ENCODE measurements at regions not wholly inside any gene's neighbourhood (a gene's known extent, or its start where the extent isn't known, plus 50 kb on each side); places are given as distances from the start of the nearest gene placed in this dataset.

DNA sequence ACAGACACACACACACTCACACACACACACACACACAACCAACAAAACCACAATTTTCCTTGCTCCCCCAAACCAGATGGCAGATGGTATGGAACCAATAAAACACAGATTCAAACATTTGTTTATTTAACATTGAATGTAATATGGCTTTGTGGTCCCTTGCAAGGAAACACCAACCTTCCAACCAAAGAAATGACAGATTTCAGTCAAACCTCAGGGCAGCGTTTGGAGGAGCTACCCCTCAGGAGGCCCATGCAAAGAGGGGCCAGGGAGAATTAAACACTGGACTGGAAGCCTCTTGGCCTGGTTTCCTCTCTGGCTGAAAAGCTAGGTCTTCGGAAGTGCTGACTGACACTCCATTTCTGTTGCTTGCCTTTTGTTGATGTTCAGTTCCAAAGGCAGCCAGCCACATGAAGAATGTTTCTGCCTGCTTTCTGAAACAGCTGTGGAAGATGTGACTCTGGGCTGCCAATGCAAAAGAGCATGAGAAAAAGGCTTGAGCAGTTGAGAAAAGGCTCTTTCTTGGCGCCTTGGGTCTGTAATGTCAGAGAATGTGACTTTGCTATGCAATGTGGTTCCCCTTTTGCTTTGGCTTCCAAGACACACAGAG, 296.1 kb downstream of the RPLP1 start:
- TF ChIP-seq, protein P1, sequence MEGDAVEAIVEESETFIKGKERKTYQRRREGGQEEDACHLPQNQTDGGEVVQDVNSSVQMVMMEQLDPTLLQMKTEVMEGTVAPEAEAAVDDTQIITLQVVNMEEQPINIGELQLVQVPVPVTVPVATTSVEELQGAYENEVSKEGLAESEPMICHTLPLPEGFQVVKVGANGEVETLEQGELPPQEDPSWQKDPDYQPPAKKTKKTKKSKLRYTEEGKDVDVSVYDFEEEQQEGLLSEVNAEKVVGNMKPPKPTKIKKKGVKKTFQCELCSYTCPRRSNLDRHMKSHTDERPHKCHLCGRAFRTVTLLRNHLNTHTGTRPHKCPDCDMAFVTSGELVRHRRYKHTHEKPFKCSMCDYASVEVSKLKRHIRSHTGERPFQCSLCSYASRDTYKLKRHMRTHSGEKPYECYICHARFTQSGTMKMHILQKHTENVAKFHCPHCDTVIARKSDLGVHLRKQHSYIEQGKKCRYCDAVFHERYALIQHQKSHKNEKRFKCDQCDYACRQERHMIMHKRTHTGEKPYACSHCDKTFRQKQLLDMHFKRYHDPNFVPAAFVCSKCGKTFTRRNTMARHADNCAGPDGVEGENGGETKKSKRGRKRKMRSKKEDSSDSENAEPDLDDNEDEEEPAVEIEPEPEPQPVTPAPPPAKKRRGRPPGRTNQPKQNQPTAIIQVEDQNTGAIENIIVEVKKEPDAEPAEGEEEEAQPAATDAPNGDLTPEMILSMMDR (conservative IDR thresholded peaks at IDR 0.05; ENCODE audit: low read length): no peak
- TF ChIP-seq EZH2phosphoT487 (IDR thresholded peaks at IDR 0.05; ENCODE audit: borderline replicate concordance): no peak
- no peak overlapping the region for H2AFZ ChIP-seq (ENCODE audit: low read length)

DNA sequence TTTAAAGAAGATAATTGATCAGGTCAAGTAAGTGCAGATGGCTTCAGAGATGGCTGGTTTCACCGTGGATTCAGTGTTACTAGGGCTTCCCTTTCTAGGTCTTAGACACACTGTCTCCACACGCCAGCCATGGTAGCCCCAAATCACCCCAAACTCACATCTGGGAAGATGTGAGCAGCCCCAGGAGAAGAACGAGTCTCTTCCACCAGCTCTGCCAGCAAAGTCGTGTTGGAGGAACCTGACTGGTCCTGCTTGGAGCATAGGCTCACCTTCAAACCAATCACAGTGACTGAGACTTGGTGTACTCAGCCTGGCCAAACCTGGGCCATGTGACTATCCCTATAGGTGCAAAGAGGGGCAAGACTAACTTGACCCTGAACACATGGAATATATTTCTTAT, 296.7 kb downstream of the RPLP1 start:
- Histone ChIP-seq H3F3A (ENCODE audit: low read depth) (no peaks in the 10 kb centered on the region), H4K20me1 (ENCODE audit: insufficient read depth, low read length, poor library complexity, severe bottlenecking) (no peaks in the 10 kb centered on the region), H3K79me2 (ENCODE audit: insufficient read depth, low read length) (no peaks in the 10 kb centered on the region), H3K4me1 (ENCODE audit: insufficient read depth, low read length, poor library complexity, severe bottlenecking) (peaks cover 20% of the 10 kb centered on the region), H3K9me2 (replicated peaks; ENCODE audit: low read depth, low read length) (no peaks in the 10 kb centered on the region), H3K4me3 (ENCODE audit: low read length, poor library complexity, severe bottlenecking) (no peak overlapping the region), H3K36me3 (ENCODE audit: insufficient read depth, low read length) (no peaks in the 10 kb centered on the region), H3K27me3 (ENCODE audit: insufficient read depth, low read length, poor library complexity, severe bottlenecking) (no peaks in the 10 kb centered on the region), H2AFZ (ENCODE audit: low read length) (no peak overlapping the region), H3K9me3 (ENCODE audit: insufficient read depth, low read depth, low read length) (no peaks in the 10 kb centered on the region; the same call in 1 of the 2 replicates), H3K4me2 (ENCODE audit: low read depth, low read length, poor library complexity, severe bottlenecking) (no peak overlapping the region), H3K9ac (ENCODE audit: low read depth, low read length, poor library complexity, severe bottlenecking) (no peak overlapping the region)
- TF ChIP-seq, protein P1 (conservative IDR thresholded peaks at IDR 0.05; ENCODE audit: low read length): no peak
- TF ChIP-seq EZH2phosphoT487 (IDR thresholded peaks at IDR 0.05; ENCODE audit: borderline replicate concordance): no peak

More for the DNA sequence above, 296.1 kb downstream of the RPLP1 start:
- no peaks in the 10 kb centered on the region for H4K20me1 ChIP-seq (ENCODE audit: insufficient read depth, low read length, poor library complexity, severe bottlenecking)
- no peaks in the 10 kb centered on the region; the same call in 1 of the 2 replicates for H3K9me3 ChIP-seq (ENCODE audit: insufficient read depth, low read depth, low read length)
- H3K4me3 ChIP-seq (ENCODE audit: low read length, poor library complexity, severe bottlenecking): no peak overlapping the region
- no peaks in the 10 kb centered on the region for H3K27me3 ChIP-seq (ENCODE audit: insufficient read depth, low read length, poor library complexity, severe bottlenecking)
- no peaks in the 10 kb centered on the region for H3K36me3 ChIP-seq (ENCODE audit: insufficient read depth, low read length)
- no peak overlapping the region for H3K9ac ChIP-seq (ENCODE audit: low read depth, low read length, poor library complexity, severe bottlenecking)
- no peak overlapping the region for H3K4me2 ChIP-seq (ENCODE audit: low read depth, low read length, poor library complexity, severe bottlenecking)
- H3K9me2 ChIP-seq (replicated peaks; ENCODE audit: low read depth, low read length): no peaks in the 10 kb centered on the region
- H3F3A ChIP-seq (ENCODE audit: low read depth): no peaks in the 10 kb centered on the region
- H3K4me1 ChIP-seq (ENCODE audit: insufficient read depth, low read length, poor library complexity, severe bottlenecking): peaks cover 18% of the 10 kb centered on the region
- no peaks in the 10 kb centered on the region for H3K79me2 ChIP-seq (ENCODE audit: insufficient read depth, low read length)

DNA sequence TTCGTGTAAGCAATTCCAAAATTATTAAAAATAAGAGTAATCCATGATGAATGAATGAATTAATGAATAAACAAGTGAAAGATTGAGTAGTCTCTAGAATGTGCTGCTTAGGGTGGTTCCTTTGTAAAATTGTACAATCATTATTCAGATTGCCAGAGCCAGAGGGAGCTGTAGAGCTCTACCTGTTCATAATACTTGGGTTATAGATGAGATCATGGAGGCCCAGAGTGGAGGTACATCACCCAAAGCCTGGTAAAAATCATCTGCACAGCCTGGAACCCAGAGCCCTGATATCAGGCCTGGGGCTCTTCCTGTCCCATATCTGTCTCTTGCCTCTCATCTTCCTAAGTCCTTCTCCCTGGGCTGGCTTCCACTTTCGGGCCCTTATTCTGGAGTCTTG, 297.2 kb downstream of the RPLP1 start:
- Histone ChIP-seq H3K4me1 (ENCODE audit: insufficient read depth, low read length, poor library complexity, severe bottlenecking) (peaks cover 20% of the 10 kb centered on the region), H3K4me2 (ENCODE audit: low read depth, low read length, poor library complexity, severe bottlenecking) (no peak overlapping the region), H3K79me2 (ENCODE audit: insufficient read depth, low read length) (no peaks in the 10 kb centered on the region), H3K9me2 (replicated peaks; ENCODE audit: low read depth, low read length) (no peaks in the 10 kb centered on the region), H2AFZ (ENCODE audit: low read length) (no peak overlapping the region), H3K36me3 (ENCODE audit: insufficient read depth, low read length) (no peaks in the 10 kb centered on the region), H3K9ac (ENCODE audit: low read depth, low read length, poor library complexity, severe bottlenecking) (no peak overlapping the region), H3K27me3 (ENCODE audit: insufficient read depth, low read length, poor library complexity, severe bottlenecking) (no peaks in the 10 kb centered on the region), H3K9me3 (ENCODE audit: insufficient read depth, low read depth, low read length) (no peaks in the 10 kb centered on the region; the same call in 1 of the 2 replicates), H4K20me1 (ENCODE audit: insufficient read depth, low read length, poor library complexity, severe bottlenecking) (no peaks in the 10 kb centered on the region), H3F3A (ENCODE audit: low read depth) (no peaks in the 10 kb centered on the region), H3K4me3 (ENCODE audit: low read length, poor library complexity, severe bottlenecking) (no peak overlapping the region)
- no peak for TF ChIP-seq EZH2phosphoT487 (IDR thresholded peaks at IDR 0.05; ENCODE audit: borderline replicate concordance)
- TF ChIP-seq, protein P1 (conservative IDR thresholded peaks at IDR 0.05; ENCODE audit: low read length): peak; percentile 71

Measured in Loucy (cell line).